GM18861 (cell line): ENCODE measurements at regions not wholly inside any gene's neighbourhood (a gene's known extent, or its start where the extent isn't known, plus 50 kb on each side); places are given as distances from the start of the nearest gene placed in this dataset.
"Not testable (repeated sequence)": the region's sequence is repeated elsewhere in the genome, so short reads cannot be mapped to it uniquely, and the experiment has no call there.

ENCODE experiments used
- ATAC-seq: cut with Tn5 transposase; IDR thresholded peaks from one replicate; pipeline ENCODE4 v1.9.1; 2021; ENCODE audit not compliant: unreplicated experiment

DNA sequence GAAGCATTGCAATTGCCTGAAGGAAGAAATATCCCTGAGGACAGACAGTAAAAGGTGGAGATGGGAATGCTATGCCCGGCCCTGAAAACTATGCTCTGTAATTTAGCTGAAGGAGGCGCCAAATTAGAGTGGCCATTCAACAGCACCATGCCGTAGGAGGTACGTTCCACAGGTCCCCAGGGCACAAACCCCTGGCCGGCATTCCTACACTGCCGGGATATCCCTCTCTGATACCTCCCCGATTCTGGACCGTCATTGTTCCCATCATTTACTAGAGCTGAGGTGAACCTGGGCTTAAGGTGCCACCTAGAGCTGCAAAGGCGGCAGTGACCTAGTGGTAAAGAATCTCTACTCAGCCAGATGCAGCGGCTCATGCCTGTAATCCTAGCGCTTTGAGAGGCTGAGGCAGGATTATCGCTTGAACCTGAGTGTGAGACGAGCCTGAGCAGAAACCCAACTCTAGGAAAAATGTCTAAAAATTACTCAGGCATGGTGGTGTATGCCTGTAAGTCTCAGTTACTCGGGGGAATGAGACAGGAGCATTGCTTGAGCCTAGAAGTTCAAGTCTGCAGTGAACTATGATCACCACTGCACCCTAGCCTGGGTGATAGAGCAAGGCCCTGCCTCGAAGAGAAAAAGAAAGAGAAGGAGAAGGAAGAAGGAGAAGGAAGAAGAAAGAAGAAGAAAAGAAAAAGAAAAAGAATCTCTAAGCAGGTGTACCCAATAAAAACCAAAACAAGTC lies 53.0 kb upstream of the TNKS2 start:
- no peak for ATAC-seq

DNA sequence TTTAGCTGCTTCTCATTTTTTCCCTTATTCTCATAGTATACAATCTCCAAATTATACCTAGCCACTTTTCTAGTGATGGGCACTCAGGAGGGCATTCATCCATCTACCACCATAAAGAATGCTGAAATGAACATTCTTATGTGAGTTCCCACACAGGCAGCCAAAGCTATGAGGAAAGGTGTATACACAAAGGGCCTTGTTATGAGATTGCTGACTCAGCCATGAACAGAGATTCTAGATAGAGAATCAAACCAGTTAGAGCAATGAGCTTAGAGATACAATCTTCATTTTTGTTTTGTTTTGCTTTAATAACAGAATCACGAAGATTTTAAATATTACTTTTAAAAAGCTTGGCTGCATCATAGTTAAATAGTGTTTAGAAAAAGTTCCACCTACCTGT lies 54.8 kb upstream of the TNKS2 start:
- no peak for ATAC-seq

DNA sequence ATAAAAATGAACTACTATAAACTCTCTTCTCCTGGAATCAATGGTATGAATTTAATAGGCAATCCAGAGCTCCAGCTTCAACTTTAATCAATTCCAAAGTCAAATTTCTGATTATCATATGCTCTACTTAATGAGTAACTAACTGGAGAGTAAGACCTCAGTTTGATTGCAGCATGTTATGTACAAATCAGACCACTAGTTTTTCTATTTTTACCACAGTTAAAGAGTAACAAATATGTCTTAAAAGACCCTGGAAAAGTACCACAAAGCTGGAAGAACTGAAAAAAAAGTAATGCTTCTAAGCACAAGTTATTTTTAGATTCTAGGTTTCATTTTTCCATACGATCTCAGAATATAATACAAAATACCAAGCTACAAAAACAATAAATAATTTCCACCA lies 56.0 kb upstream of the TNKS2 start:
- no peak for ATAC-seq

DNA sequence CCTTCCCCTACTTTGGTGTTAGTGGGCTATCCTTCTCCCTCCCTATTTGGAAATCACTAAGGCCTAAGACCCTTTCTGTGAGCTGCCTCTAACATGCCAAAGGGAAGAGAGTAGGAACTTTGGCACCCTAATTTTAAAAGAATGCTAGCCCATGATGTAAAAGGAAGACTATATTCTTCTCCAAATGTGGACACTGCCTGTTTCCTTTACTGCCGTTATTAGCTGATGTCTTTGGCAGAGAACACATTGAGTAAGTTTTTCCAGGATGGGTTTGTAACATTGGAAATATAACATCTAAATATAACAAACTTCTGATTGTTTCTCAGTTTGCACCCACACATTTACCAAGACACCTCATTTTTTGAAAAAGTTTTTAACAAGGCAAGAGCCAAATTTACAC lies 56.9 kb upstream of the TNKS2 start:
- no peak for ATAC-seq

DNA sequence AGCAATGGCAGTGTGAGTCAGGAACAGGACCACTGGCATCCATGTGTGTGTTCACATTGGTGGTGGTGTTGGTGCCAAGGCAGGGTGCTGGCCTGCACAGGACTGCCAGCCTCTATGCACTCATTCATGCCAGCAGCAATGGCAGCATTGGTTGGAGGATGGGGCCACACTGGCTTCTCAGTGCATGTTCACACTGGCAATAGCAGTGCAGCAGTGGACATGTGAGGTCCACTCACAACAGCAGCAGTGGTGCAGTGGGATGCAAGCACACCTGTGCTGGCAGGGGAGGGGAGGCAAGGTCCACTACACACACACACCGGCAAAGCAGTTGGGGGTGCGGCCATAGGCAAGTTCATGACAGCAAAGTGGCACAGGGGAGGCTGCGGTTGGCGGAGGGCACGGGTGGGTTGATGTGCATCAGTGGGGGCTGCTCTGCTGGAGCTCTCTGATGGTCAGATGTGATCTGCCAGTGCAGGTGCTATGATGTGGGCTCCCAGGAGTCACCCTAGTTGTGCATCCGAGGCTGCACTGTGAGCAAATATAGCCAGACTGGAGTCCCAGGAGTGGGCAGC lies 57.8 kb upstream of the TNKS2 start:
- ATAC-seq: no peak

DNA sequence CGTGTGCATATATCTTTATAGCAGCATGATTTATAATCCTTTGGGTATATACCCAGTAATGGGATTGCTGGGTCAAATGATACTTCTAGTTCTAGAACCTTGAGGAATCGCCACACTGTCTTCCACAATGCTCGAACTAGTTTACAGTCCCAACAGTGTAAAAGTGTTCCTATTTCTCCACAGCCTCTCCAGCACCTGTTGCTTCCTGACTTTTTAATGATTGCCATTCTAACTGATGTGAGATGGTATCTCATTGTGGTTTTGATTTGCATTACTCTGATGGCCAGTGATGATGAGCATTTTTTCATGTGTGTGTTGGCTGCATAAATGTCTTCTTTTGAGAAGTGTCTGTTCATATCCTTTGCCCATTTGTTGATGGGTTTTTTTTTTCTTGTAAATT lies 66.0 kb upstream of the TNKS2 start:
- ATAC-seq: not testable (repeated sequence)

DNA sequence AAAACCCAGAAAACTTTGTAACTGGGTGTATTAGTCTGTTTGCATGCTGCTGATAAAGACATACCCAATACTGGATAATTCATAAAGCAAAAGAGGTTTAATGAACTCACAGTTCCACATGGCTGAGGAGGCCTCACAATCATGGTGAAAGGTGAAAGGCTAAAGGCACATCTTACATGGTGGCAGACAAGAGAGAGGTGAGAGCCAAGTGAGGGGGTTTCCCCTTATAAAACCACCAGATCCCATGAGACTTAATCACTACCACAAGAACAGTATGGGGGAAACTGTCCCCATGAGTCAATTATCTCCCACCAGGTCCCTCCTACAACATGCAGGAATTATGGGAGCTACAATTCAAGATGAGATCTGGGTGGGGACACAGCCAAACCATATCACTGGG lies 68.9 kb upstream of the TNKS2 start:
- not testable (repeated sequence) for ATAC-seq

DNA sequence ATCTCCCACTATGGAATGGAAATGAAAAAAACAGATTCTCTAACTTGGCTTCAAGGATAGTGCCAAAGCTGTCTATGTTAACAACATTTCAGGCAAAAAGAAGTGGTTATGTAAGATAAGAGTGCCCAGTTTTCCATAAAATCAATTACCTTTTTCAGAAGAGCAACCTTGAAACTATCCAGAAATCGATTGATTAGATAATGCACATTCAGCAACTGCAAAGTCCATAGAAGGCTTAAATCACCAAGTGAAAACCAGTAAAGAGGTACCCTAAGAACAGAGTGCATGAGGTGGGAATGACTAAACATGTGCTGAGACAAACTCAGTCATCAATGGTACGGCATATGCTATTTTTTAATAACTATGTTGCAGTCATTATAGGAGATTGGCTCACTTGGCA lies 71.9 kb upstream of the TNKS2 start:
- no peak for ATAC-seq

DNA sequence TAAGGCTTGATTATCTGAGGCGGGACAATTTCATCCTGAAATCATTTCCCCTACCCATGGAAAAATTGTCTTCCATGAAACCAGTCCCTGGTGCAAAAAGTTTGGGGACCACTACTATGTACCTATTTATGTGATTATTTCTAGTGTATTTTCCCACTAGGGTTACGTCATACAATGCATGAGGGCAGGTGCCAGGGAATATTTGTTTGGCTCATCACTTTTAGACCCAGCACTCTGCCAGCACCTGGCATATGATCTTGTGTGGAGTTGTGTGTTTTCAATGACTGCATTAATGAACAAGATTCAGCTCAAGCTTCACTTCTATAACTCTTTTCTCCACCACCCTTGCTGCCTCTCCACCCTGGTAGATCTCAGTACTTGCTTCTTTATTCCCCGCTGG lies 73.3 kb upstream of the TNKS2 start:
- ATAC-seq: no peak

DNA sequence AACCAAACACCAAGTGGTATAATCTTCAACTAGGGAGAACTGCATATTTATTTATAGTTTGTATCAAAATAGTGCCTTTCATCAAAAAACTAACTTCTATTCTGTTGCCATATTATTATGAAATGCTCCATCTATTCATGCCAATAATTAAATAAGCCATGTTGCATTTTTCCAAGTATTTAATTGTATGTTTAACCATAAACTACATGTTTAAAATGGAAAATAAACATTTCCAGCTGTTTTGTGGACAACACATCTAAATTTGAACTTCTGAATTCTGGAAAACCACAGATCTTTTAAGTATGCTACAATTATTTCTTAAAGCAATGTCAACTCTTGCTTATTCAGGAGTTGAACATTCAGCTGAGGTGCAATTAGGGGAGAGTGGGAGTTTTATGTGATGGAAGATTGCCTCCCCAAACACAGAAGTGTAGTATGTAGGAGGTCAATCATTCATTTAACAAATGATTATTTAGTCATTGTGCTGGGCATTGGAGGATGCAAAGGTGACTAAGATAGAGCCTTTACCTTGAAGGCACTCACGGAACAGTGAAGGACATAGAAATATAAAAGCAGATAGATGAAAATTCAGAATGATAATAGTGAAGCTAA lies 80.7 kb upstream of the PPP1R3C start:
- ATAC-seq: no peak

DNA sequence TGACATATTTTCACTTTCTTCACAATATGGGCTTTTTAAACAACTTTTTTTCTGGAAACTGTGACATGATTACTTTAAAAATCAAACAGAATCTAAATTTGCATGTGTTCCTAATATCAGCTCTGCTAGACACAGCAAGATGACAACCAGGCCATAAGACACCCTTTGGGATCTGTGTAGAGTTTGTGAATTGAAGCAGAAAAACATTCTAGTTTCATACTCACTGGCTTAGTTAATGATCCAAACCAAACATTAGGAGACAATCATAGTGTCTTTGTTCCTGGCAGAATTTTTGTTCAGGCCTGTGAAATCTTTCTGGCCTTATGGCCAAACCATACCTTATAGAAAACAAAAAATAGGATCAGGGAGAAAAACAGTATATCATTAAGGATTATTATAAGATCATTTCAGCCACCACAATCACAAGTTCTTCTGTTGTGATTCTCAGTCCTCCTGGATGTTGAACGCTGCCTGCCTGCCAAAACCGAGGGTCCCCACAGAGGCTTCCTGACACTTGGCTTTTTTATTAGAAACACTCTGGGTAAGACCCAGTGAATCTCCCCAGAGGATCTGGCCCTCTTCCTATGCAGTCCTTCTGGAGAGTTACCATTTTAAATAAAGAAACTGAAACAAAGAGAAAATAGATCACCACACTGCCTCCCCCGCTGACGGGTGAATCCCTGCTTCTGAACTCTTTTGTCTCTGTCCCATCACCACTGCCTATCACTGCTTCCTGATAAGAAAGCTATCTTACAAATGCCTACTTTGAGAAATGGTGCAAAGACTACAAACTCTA lies 79.2 kb upstream of the PPP1R3C start:
- ATAC-seq: peak; percentile 71

DNA sequence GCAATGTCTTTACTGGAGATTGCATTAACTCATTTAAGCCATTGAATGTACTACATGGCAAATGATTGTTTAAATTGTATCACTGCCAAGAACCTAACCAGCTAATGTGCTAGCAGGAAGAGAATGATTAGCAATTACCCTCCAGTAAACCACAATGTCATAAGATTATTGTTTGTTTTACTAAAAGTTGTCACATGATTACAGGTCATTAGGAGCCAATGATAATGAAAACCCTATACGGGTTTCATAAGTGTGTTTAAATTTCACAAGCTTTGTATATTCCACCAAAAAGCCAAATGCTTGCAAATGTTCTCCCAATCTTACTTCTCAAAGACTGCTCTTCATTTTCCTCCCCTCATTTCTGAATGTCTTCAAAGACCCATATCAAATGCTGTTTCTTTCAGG lies 76.5 kb upstream of the PPP1R3C start:
- ATAC-seq: peak; percentile 35

DNA sequence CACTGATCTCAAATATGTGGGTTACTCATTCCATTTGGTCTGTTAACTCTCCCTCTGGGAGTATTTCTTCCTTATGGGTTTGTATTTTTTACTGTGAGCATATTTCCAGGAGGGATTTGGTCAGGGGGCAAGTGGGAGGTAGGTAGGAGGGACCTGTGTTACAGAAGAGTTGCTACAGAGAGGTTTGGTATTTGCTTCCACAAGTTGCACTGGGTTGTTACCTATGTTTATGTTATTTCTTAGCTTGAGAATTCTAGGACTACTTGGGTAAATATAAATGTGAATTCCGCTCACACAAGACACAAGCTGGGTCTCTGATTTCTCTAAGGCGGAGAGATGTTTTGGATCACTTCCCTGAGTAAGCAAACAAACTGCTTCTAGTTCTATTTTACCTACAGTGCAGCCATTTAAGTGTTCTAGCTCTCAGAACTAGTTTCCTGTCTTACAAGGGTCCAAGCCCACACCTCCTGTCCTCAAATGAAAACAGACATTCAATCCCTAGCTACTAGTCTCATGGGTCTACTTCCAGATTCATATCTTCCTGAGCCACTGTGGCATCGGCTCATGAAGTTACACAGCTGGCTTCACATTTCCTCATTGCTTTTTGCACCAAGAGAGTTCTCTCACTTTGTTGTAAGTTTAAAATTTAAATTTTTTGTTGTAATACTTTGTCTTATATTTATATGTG lies 75.4 kb upstream of the PPP1R3C start:
- no peak for ATAC-seq

DNA sequence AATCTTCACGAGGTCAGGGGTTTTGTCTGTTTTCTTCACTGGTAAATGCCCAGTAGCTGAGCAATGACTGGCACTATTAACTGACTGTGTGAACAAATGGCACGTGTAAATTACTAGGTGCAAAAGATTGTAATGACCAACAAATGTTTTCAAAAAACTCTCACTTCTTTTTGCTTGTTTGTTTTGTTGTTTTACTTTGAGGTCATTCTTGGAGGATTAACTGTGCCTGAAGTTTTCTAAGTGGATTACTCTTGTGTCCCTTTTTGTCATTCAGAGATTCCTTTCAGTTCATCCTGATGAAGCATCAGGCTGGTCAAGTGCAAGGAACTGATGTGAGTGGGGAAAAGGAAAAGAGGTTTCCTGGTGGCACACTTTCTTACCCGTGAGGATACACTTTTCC lies 74.4 kb upstream of the PPP1R3C start:
- no peak for ATAC-seq

DNA sequence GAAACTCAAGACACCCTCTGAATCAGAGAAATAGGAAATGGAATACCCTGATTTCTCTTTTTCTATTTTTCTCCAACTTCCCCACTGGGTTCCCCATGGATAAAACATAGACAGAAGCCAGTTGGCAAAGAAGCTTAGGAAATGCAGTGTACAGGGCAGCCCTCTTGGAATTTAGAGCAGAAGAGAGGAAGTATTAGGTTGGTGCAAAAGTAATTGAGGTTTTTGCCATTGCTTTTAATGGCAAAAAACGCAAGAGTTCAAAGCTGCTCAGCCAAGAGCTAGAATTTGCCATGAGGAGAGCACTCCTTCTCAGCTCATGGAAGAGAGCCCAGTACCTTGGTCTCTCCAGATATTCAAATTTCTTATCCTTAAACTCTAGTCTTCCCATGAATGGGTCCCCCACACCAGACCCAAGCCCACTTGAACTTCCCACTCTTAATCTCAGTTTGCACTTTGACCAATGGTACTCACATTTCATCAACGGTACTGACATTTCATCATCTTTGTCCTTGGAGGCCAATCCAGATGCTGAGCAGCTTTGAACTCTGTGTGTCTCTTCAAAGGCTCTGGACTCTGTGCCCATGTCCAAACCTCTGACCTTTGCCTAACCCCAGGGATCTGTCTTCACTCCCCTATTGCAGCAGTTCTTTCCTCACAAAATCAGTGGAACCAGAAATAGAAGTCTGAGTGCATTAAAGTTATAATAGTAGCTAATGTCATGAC lies 73.2 kb upstream of the PPP1R3C start:
- ATAC-seq: no peak

DNA sequence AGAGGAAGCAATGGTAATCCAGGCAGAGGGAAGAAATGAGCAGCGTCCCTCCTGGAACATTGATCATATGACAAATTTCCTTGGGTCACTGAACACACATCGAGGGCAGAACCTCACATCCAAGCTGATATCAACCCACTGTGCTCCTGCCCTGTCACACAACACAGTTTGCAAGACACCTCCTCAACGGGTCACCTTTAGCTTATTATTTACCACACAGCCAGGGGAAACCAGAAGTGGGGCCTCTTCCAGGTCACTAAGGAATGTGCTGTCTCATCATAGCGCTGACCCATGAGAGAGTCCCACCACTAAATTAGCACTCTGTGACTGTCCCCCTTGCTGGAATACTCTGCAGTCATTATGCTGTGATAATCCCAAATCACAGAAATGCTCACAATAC lies 69.7 kb upstream of the PPP1R3C start:
- no peak for ATAC-seq

DNA sequence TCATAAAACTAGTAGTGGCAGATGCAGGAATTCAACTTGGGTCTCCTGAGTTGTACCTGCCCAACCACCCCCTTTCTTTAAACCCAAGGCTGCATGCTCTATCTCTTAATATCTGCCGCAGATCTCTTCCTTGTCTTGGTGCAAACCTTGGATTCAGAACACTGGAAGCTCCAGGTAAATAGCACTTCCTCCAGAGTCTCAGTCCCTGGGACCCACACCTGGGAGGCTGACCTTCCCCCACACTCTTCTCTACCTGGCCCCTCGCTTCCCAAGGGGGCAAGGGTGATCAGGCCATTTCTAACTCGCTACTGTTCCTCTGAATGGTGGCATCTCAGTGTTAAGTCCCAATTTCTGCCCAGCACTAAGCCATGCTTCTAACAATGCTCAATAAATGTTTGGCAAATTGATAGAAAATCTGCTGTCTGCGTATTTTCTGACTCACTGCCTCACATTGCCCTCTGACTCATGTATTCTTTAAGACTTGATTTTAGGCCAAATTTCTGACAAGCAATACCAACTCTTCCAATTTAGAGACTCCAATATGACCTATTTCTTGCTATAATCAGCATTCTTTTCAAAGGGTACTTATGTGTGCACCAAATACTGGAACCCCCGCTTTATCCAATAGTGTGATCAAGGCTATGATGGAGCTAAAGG lies 68.0 kb upstream of the PPP1R3C start:
- ATAC-seq: no peak

DNA sequence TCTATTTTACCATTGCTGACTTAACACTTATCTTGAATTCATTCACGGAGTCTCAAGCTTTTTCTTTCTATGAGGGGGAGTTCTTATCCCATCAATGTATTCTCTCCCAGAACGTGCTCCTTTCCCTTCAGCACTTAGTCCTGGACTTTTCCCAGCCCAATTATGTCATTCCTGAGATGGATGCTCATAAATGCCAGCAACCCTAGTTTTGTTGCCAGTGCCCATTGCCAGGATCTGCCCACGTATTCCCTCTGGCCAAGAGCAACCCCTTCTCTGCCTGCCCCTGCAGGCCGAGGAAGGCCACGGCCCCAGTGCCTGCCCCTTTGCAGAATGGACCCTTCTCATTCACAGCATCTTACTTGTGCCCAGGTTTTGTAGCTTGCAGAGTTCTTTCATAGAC lies 67.4 kb upstream of the PPP1R3C start:
- no peak for ATAC-seq

DNA sequence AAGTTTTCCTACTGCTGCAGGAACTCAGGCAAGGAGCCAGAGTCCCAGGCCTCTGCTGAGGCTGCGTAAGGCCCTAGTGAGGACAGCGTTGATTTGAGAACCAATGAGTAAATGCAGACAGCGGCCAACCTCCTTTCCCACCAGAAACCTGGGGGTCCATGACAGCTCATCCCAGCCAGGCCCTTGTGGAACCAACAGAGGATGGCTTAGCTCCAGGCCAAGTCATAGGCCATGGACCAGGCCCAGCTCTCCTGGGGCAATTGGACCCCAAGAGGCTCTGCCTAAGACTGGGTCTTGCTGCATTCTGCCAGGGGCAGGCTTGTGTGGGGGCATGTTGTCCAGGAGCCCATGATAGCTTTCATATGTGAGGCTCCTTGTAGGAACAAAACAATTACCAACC lies 65.4 kb upstream of the PPP1R3C start:
- ATAC-seq: no peak

DNA sequence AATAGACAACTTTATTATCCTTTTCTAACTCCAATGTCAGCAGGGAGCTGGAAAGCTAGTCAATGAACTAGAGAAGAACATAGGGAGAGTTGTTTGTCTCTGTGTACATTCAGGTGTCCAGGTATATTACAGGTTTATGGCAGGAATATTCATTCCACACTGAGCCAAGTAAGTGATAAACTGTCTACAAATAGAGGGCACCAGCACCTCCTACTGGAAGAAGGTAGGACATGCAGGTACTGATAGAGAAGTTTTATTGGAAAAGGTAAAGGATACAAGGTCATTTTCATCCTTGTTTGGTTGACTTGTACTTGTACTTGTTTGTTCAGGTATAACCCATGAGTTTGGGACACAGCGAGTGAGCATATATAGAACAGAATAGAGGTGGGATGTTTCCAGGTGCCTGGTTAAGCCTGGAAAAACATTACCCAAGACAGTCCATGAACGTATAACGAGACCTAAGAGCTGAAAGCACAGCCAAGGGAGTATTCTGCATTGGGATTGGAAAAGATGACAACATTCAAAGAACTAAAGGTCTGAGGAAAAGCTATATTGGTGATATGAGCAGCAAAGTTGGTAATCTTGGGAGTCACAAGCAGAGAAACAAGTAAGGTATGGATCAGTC lies 61.4 kb upstream of the PPP1R3C start:
- ATAC-seq: no peak
